ENCODE measurements at regions not wholly inside any gene's neighbourhood (a gene's known extent, or its start where the extent isn't known, plus 50 kb on each side); places are given as distances from the start of the nearest gene placed in this dataset.
"Not testable (repeated sequence)": the region's sequence is repeated elsewhere in the genome, so short reads cannot be mapped to it uniquely, and the experiment has no call there.

DNA sequence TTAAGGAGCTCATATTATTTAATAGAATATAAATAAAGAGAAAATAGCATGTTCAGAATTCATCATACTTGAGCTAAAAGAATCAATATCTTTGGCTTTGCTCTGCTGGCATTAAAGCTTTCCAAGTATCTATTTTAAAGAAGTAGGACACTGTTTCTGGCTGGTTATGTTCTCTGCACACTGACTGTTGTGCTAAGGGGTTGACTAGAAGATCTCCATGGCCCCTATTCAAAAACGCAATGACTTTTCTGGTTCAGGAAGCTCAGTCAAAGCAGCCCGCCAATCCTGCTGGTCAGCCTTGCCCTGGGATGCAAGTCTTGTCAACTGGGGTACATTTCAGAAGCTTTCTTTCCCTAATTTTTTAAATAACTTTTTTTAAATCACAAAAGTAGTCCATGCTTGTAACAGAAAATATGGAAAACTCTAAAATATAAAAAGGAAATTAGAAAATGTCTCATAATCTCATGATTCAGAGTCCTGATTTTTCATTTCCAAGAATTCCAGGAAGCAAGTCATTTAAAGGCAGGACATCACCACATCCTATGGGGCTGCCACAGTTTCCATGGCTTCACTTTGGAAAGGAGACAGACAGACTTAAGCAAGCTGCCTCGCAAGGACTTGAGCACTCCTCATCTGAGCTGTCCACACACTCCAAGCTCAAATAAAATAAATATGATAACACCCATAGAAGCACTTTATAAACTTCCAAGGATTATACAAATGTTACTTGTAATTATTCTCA, 195.1 kb downstream of the TXNL1 start:
- no peak for DNase-seq (ENCODE audit: low spot score)
- TF ChIP-seq, protein P1, sequence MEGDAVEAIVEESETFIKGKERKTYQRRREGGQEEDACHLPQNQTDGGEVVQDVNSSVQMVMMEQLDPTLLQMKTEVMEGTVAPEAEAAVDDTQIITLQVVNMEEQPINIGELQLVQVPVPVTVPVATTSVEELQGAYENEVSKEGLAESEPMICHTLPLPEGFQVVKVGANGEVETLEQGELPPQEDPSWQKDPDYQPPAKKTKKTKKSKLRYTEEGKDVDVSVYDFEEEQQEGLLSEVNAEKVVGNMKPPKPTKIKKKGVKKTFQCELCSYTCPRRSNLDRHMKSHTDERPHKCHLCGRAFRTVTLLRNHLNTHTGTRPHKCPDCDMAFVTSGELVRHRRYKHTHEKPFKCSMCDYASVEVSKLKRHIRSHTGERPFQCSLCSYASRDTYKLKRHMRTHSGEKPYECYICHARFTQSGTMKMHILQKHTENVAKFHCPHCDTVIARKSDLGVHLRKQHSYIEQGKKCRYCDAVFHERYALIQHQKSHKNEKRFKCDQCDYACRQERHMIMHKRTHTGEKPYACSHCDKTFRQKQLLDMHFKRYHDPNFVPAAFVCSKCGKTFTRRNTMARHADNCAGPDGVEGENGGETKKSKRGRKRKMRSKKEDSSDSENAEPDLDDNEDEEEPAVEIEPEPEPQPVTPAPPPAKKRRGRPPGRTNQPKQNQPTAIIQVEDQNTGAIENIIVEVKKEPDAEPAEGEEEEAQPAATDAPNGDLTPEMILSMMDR (IDR thresholded peaks at IDR 0.05; ENCODE audit: extremely low read depth, insufficient read depth, missing control alignments) = no peak
- in situ Hi-C loops (cut with MboI; ENCODE audit: low pct_unique_long_range_greater_than_20kb, low sequenced_read_pairs, unreplicated experiment) = no loop called here

DNA sequence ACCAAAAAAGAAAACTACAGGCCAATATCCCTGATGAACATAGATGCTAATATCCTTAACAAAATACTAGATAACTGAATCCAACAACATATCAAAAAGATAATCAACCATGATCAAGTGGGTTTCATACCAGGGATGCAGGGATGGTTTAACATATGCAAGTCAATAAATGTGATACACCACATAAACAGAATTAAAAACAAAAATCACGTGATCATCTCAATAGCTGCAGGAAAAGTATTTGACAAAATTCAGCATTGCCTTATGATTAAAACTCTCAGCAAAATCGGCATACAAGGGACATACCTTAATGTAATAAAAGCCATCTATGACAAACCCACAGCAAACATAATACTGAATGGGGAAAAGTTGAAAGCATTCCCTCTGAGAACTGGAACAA, 199.9 kb downstream of the TXNL1 start:
- DNase-seq (ENCODE audit: low spot score); in situ Hi-C loops (cut with MboI; ENCODE audit: low pct_unique_long_range_greater_than_20kb, low sequenced_read_pairs, unreplicated experiment): not testable (repeated sequence)

GRCh38 chr18:56436651-56437050, 201.7 kb downstream of the TXNL1 start:
- TF ChIP-seq, protein P1 (IDR thresholded peaks at IDR 0.05; ENCODE audit: extremely low read depth, insufficient read depth, missing control alignments) = no peak
- in situ Hi-C loops (cut with MboI; ENCODE audit: low pct_unique_long_range_greater_than_20kb, low sequenced_read_pairs, unreplicated experiment) = no loop called here
- no peak for DNase-seq (ENCODE audit: low spot score)

- in situ Hi-C loops (cut with MboI; ENCODE audit: low pct_unique_long_range_greater_than_20kb, low sequenced_read_pairs, unreplicated experiment) = no loop called here
- DNase-seq (ENCODE audit: low spot score) = no peak
- TF ChIP-seq, protein P1 (IDR thresholded peaks at IDR 0.05; ENCODE audit: extremely low read depth, insufficient read depth, missing control alignments) = no peak
Measured at GRCh38 chr18:56433919-56434318, 204.5 kb downstream of the TXNL1 start.

DNA sequence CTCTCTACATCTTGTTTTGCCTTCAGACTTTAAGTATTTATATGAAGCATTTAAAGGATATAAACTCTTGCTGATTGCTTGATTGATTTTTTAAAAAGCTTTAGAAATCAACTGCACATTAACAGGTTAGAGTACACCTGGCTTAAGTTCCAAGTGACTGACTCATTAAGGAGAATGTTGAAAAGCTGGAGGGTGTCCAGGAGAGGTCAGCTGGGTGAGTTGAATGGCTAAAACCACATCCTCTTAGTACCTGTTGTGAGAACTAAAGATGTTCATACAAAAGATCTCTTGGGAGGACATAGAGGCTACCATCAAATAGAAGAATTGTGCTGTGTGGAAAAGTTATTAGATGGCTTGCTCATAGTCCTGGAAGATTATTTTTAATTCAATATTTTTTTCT, 206.8 kb downstream of the TXNL1 start:
- TF ChIP-seq, protein P1 (IDR thresholded peaks at IDR 0.05; ENCODE audit: extremely low read depth, insufficient read depth, missing control alignments) = no peak
- no peak for DNase-seq (ENCODE audit: low spot score)
- in situ Hi-C loops (cut with MboI; ENCODE audit: low pct_unique_long_range_greater_than_20kb, low sequenced_read_pairs, unreplicated experiment) = no loop called here

DNA sequence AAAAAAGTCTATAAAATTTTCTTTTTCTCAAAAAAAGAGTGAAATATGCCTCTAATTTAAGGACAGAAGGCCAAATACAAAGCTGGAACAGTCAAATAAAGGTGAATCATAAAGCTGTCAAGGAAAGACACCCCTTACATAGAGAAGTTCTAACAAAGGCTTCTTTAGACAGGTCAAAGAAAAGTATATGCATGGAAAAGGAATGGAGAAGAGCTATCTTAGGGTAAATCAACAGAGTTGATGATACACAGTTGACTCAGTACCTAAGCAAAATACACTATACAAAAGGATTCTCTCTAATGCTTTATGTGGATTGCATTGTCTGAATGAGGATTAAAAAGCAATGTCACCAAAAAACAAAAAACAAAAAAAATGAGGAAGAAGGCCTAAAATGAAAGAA, 214.8 kb downstream of the TXNL1 start:
- DNase-seq (ENCODE audit: low spot score) = no peak
- TF ChIP-seq, protein P1 (IDR thresholded peaks at IDR 0.05; ENCODE audit: extremely low read depth, insufficient read depth, missing control alignments) = no peak
- in situ Hi-C loops (cut with MboI; ENCODE audit: low pct_unique_long_range_greater_than_20kb, low sequenced_read_pairs, unreplicated experiment) = no loop called here

DNA sequence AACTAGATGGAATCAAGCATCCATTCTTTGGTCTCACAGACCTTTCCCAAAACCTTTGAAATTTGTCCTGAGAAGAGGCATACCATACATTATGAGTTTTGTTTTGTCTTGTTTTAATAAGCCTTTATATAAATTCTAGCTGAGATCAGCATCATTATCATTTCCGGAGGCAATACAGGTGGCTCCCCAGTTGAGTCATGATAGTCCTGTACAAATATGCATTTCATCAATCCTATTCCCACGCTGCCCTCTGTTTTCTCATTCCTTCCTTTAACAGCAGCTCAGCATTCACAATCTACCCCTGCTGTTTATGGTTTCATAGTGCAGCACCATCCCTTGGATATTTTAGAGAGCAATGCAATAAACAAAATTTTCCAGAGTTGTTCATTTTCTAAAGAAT, 216.7 kb downstream of the TXNL1 start:
- in situ Hi-C loops (cut with MboI; ENCODE audit: low pct_unique_long_range_greater_than_20kb, low sequenced_read_pairs, unreplicated experiment) = no loop called here
- TF ChIP-seq, protein P1 (IDR thresholded peaks at IDR 0.05; ENCODE audit: extremely low read depth, insufficient read depth, missing control alignments) = no peak
- DNase-seq (ENCODE audit: low spot score) = no peak

DNA sequence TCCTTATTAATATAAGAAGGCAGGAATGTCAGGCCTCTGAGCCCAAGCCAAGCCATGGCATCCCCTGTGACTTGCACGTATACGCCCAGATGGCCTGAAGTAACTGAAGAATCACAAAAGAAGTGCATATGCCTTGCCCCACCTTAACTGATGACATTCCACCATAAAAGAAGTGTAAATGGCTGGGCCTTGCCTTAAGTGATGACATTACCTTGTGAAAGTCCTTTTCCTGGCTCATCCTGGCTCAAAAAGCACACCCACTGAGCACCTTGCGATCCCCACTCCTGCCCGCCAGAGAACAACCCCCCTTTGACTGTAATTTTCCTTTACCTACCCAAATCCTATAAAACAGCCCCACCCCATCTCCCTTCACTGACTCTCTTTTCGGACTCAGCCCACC, 217.5 kb downstream of the TXNL1 start:
- DNase-seq (ENCODE audit: low spot score); in situ Hi-C loops (cut with MboI; ENCODE audit: low pct_unique_long_range_greater_than_20kb, low sequenced_read_pairs, unreplicated experiment): not testable (repeated sequence)
